Right hindlimb (tissue), 1 donor: ENCODE measurements at regions not wholly inside any gene's neighbourhood (a gene's known extent, or its start where the extent isn't known, plus 50 kb on each side); places are given as distances from the start of the nearest gene placed in this dataset.

ENCODE experiments used
- DNase-seq: peaks from one replicate; pipeline ENCODE4 v3.0.0-alpha.2; 2018

- DNase-seq, result no peak
Measured at GRCh38 chr5:138664276-138664943, 88.8 kb upstream of the CTNNA1 start.

GRCh38 chr5:138663561-138663960 lies 88.4 kb upstream of the HSPA9 start:
- no peak for DNase-seq

- DNase-seq, result no peak
Measured at GRCh38 chr5:138663009-138663408, 87.8 kb upstream of the HSPA9 start.

GRCh38 chr5:138662599-138662998 lies 87.4 kb upstream of the HSPA9 start:
- DNase-seq, result no peak

GRCh38 chr5:138661991-138662434 lies 86.8 kb upstream of the HSPA9 start:
- no peak for DNase-seq

- no peak for DNase-seq
Measured at GRCh38 chr5:138661291-138661960, 86.2 kb upstream of the HSPA9 start.

- DNase-seq, result no peak
Measured at GRCh38 chr5:138660051-138660572, 84.9 kb upstream of the HSPA9 start.

GRCh38 chr5:138659561-138659960 lies 84.4 kb upstream of the HSPA9 start:
- DNase-seq, result no peak

GRCh38 chr5:138659121-138659520 lies 83.9 kb upstream of the HSPA9 start:
- DNase-seq, result no peak

- no peak for DNase-seq
Measured at GRCh38 chr5:138658676-138659075, 83.5 kb upstream of the HSPA9 start.

- no peak for DNase-seq
Measured at GRCh38 chr5:138657360-138657759, 82.2 kb upstream of the HSPA9 start.

GRCh38 chr5:138656916-138657315 lies 81.7 kb upstream of the HSPA9 start:
- DNase-seq, result no peak

- peak; percentile 41 for DNase-seq
Measured at GRCh38 chr5:138655530-138656190, 80.5 kb upstream of the HSPA9 start.

- DNase-seq, result no peak
Measured at GRCh38 chr5:138654281-138654867, 79.2 kb upstream of the HSPA9 start.

- no peak for DNase-seq
Measured at GRCh38 chr5:138653502-138653901, 78.3 kb upstream of the HSPA9 start.

GRCh38 chr5:138651767-138652117 lies 76.5 kb upstream of the HSPA9 start:
- DNase-seq, result no peak

GRCh38 chr5:138651058-138651766 lies 76.0 kb upstream of the HSPA9 start:
- no peak for DNase-seq

GRCh38 chr5:138650196-138650595 lies 75.0 kb upstream of the HSPA9 start:
- no peak for DNase-seq

GRCh38 chr5:138649775-138650174 lies 74.6 kb upstream of the HSPA9 start:
- no peak for DNase-seq

GRCh38 chr5:138649316-138649720 lies 74.1 kb upstream of the HSPA9 start:
- no peak for DNase-seq

GRCh38 chr5:138648841-138649240 lies 73.6 kb upstream of the HSPA9 start:
- DNase-seq, result no peak

- no peak for DNase-seq
Measured at GRCh38 chr5:138647794-138648410, 72.7 kb upstream of the HSPA9 start.
